GM06990 (cell line): ENCODE measurements at regions not wholly inside any gene's neighbourhood (a gene's known extent, or its start where the extent isn't known, plus 50 kb on each side); places are given as distances from the start of the nearest gene placed in this dataset.

Source experiments
- DNase-seq: peaks from one replicate; pipeline ENCODE4 v3.0.0-alpha.2; 2011; ENCODE audit not compliant: insufficient read length; ENCODE audit errors: extremely low read depth
- H3K27me3 ChIP-seq: replicated peaks from 2 replicates; pipeline ENCODE4 v1.6.0; 2011; ENCODE audit warnings: low read length; ENCODE audit not compliant: control insufficient read depth, insufficient read depth
- H3K36me3 ChIP-seq: 2 replicates; pipeline ENCODE4 v1.5.1; 2011; ENCODE audit warnings: low read length; ENCODE audit not compliant: control insufficient read depth, insufficient read depth
- H3K4me3 ChIP-seq: replicated peaks from 2 replicates; pipeline ENCODE4 v1.5.1; 2011; ENCODE audit warnings: low read depth, mild to moderate bottlenecking, control low read depth, low read length
- CTCF ChIP-seq: IDR thresholded peaks from 2 replicates; pipeline ENCODE4 v1.5.1; 2011; ENCODE audit warnings: low read length, control low read depth, mild to moderate bottlenecking, inconsistent platforms; ENCODE audit not compliant: insufficient read depth, poor library complexity, severe bottlenecking

- no peak overlapping the region for H3K4me3 ChIP-seq
- no peak for DNase-seq
- no peak for TF ChIP-seq CTCF
Measured at GRCh38 chr9:29966247-29966646, 2393.0 kb upstream of the C9orf72 start.

GRCh38 chr9:29968831-29969230 is 2395.6 kb upstream of the C9orf72 start:
- Histone ChIP-seq H3K27me3 (no peaks in the 10 kb centered on the region), H3K4me3 (no peak overlapping the region), H3K36me3 (no peaks in the 10 kb centered on the region)
- no peak for TF ChIP-seq CTCF
- DNase-seq: no peak

More at GRCh38 chr9:29966247-29966646, 2393.0 kb upstream of the C9orf72 start:
- Histone ChIP-seq H3K36me3 (no peaks in the 10 kb centered on the region), H3K27me3 (no peaks in the 10 kb centered on the region)

GRCh38 chr9:29969408-29969807 is 2396.1 kb upstream of the C9orf72 start:
- no peak overlapping the region for H3K4me3 ChIP-seq
- no peak for DNase-seq
- no peaks in the 10 kb centered on the region for H3K27me3 ChIP-seq
- TF ChIP-seq CTCF: no peak
- H3K36me3 ChIP-seq: no peaks in the 10 kb centered on the region

- no peaks in the 10 kb centered on the region for H3K36me3 ChIP-seq
- H3K4me3 ChIP-seq: no peak overlapping the region
- no peak for DNase-seq
- no peaks in the 10 kb centered on the region for H3K27me3 ChIP-seq
- TF ChIP-seq CTCF: no peak
Measured at GRCh38 chr9:29969856-29970647, 2396.8 kb upstream of the C9orf72 start.

- Histone ChIP-seq H3K36me3 (no peaks in the 10 kb centered on the region), H3K27me3 (no peaks in the 10 kb centered on the region), H3K4me3 (no peak overlapping the region)
- DNase-seq: no peak
- no peak for TF ChIP-seq CTCF
Measured at GRCh38 chr9:29974197-29974596, 2400.9 kb upstream of the C9orf72 start.
